Ascending aorta (tissue), 2 donors: ENCODE measurements at regions not wholly inside any gene's neighbourhood (a gene's known extent, or its start where the extent isn't known, plus 50 kb on each side); places are given as distances from the start of the nearest gene placed in this dataset.

Experiments used
- DNase-seq, 2 donors: peaks; one replicate each; pipeline ENCODE4 v3.0.0-alpha.2; 2019; ENCODE audit warnings: low spot score in 2 of 2
- H3K27ac ChIP-seq, 2 donors: fragments of 200-600 bp; sonication (generic); one replicate each; pipeline ENCODE4 v1.5.1; 2016 to 2017; ENCODE audit warnings: mild to moderate bottlenecking in 1 of 2
- H3K27me3 ChIP-seq: fragments of 200-600 bp; sonication (generic); one replicate; pipeline ENCODE4 v1.5.1; 2017
- H3K36me3 ChIP-seq, 2 donors: fragments of 200-600 bp; sonication (generic); one replicate each; pipeline ENCODE4 v1.5.1; 2016
- H3K4me1 ChIP-seq, 2 donors: fragments of 200-600 bp; sonication (generic); one replicate each; pipeline ENCODE4 v1.5.1; 2016 to 2017; ENCODE audit warnings: mild to moderate bottlenecking in 1 of 2
- H3K4me3 ChIP-seq, 2 donors: fragments of 200-600 bp; sonication (generic); one replicate each; pipeline ENCODE4 v1.5.1; 2016 to 2017; ENCODE audit warnings: mild to moderate bottlenecking in 1 of 2
- H3K9me3 ChIP-seq, 2 donors: fragments of 200-600 bp; sonication (generic); one replicate each; pipeline ENCODE4 v1.5.1; 2016
- intact Hi-C: fragments of 100-400 bp; cut with DNase I; formaldehyde crosslinking; loops from one replicate; pipeline ENCODE4 v1.15.1; 2023
- TF ChIP-seq, protein P1 (sequence below), 3 experiments: fragments of 200-600 bp in 2 of 3; fragments of 450-650 bp in 1 of 3; sonication (generic) in 2 of 3; IDR thresholded peaks; one replicate each; pipeline ENCODE4 v1.5.1; 2016 to 2019; ENCODE audit warnings: antibody characterized with exemption in 3 of 3, mild to moderate bottlenecking in 1 of 3, moderate library complexity in 1 of 3

- Histone ChIP-seq H3K4me3 (no peak overlapping the region), H3K36me3 (no peaks in the 10 kb centered on the region), H3K9me3 (no peaks in the 10 kb centered on the region), H3K27me3 (no peaks in the 10 kb centered on the region), H3K27ac (no peak overlapping the region), H3K4me1 (no peaks in the 10 kb centered on the region)
- intact Hi-C loops = no loop called here
- no peak for DNase-seq
- TF ChIP-seq, protein P1, sequence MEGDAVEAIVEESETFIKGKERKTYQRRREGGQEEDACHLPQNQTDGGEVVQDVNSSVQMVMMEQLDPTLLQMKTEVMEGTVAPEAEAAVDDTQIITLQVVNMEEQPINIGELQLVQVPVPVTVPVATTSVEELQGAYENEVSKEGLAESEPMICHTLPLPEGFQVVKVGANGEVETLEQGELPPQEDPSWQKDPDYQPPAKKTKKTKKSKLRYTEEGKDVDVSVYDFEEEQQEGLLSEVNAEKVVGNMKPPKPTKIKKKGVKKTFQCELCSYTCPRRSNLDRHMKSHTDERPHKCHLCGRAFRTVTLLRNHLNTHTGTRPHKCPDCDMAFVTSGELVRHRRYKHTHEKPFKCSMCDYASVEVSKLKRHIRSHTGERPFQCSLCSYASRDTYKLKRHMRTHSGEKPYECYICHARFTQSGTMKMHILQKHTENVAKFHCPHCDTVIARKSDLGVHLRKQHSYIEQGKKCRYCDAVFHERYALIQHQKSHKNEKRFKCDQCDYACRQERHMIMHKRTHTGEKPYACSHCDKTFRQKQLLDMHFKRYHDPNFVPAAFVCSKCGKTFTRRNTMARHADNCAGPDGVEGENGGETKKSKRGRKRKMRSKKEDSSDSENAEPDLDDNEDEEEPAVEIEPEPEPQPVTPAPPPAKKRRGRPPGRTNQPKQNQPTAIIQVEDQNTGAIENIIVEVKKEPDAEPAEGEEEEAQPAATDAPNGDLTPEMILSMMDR (IDR thresholded peaks at IDR 0.05) = no peak
Observed at GRCh38 chr2:194564422-194564821, 1092.6 kb upstream of the SLC39A10 start.

- DNase-seq = no peak
- no peaks in the 10 kb centered on the region for H3K36me3 ChIP-seq
- no peaks in the 10 kb centered on the region for H3K4me1 ChIP-seq
- H3K4me3 ChIP-seq = no peak overlapping the region
- intact Hi-C loops = no loop called here
- no peaks in the 10 kb centered on the region for H3K27me3 ChIP-seq
- no peak overlapping the region for H3K27ac ChIP-seq
- TF ChIP-seq, protein P1 (IDR thresholded peaks at IDR 0.05) = no peak
- H3K9me3 ChIP-seq = no peaks in the 10 kb centered on the region
Observed at GRCh38 chr2:194562329-194562728, 1094.7 kb upstream of the SLC39A10 start.

GRCh38 chr2:194559964-194560363 is 1097.1 kb upstream of the SLC39A10 start:
- intact Hi-C loops = no loop called here
- H3K4me3 ChIP-seq = no peak overlapping the region
- no peaks in the 10 kb centered on the region for H3K36me3 ChIP-seq
- DNase-seq = no peak
- H3K27ac ChIP-seq = no peak overlapping the region
- no peaks in the 10 kb centered on the region for H3K9me3 ChIP-seq
- TF ChIP-seq, protein P1 (IDR thresholded peaks at IDR 0.05) = no peak
- H3K4me1 ChIP-seq = no peaks in the 10 kb centered on the region
- H3K27me3 ChIP-seq = no peaks in the 10 kb centered on the region

DNA sequence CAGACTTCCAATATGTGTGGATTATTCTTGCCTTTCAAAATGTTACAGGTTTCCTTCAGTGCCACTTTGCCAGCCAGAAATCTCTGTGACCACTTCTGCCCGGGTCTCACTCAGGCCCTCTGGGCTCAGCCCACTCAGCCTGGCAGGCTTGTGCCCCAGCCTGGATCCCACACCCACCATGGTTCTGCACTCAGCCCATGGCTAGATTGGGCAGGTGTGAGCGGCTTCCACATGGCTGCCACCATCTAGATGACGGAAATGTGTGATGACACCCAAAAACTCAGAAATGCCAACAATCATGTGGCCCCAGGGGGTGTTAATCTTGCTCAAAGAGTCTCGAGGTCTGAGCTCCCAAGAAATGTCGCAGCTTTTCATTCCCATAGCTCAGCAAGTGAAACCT is 1097.5 kb upstream of the SLC39A10 start:
- H3K4me3 ChIP-seq = no peak overlapping the region
- no peaks in the 10 kb centered on the region for H3K4me1 ChIP-seq
- TF ChIP-seq, protein P1 (IDR thresholded peaks at IDR 0.05) = no peak
- DNase-seq = no peak
- intact Hi-C loops = no loop called here
- H3K27ac ChIP-seq = no peak overlapping the region
- no peaks in the 10 kb centered on the region for H3K9me3 ChIP-seq
- H3K27me3 ChIP-seq = no peaks in the 10 kb centered on the region
- H3K36me3 ChIP-seq = no peaks in the 10 kb centered on the region

DNA sequence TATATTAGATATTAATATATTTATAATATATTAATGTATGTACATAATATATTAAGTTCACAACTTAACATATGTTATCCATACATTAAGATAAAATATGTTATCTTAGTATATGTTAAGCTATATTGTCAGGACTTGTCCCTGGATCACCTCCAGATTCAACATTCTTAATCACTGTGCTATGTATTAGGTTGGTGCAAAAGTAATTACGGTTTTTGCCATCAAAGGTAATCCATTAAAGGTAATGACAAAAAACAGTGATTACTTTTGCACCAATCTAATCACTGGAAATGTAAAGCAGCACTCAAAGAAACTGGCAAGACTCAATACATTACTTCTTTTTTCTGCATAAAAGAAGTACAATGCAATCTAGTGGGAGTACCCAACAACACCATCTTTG is 1099.0 kb upstream of the SLC39A10 start:
- Histone ChIP-seq H3K27me3 (no peaks in the 10 kb centered on the region), H3K4me1 (no peaks in the 10 kb centered on the region), H3K9me3 (no peaks in the 10 kb centered on the region), H3K36me3 (no peaks in the 10 kb centered on the region), H3K27ac (no peak overlapping the region), H3K4me3 (no peak overlapping the region)
- intact Hi-C loops = no loop called here
- TF ChIP-seq, protein P1 (IDR thresholded peaks at IDR 0.05) = no peak
- DNase-seq = no peak

GRCh38 chr2:194556629-194557028 is 1100.4 kb upstream of the SLC39A10 start:
- TF ChIP-seq, protein P1 (IDR thresholded peaks at IDR 0.05) = no peak
- intact Hi-C loops = no loop called here

More at GRCh38 chr2:194556629-194557028, 1100.4 kb upstream of the SLC39A10 start:
- Histone ChIP-seq H3K36me3 (no peaks in the 10 kb centered on the region), H3K4me1 (no peaks in the 10 kb centered on the region), H3K27me3 (no peaks in the 10 kb centered on the region), H3K27ac (no peak overlapping the region), H3K9me3 (no peaks in the 10 kb centered on the region), H3K4me3 (no peak overlapping the region)
- DNase-seq = no peak
